GM18508 (cell line): ENCODE measurements at regions not wholly inside any gene's neighbourhood (a gene's known extent, or its start where the extent isn't known, plus 50 kb on each side); places are given as distances from the start of the nearest gene placed in this dataset.
"Not testable (repeated sequence)": the region's sequence is repeated elsewhere in the genome, so short reads cannot be mapped to it uniquely, and the experiment has no call there.

Experiments used
- ATAC-seq: cut with Tn5 transposase; IDR thresholded peaks from one replicate; pipeline ENCODE4 v1.9.1; 2021; ENCODE audit warnings: moderate number of reproducible peaks; ENCODE audit not compliant: insufficient read depth, unreplicated experiment

DNA sequence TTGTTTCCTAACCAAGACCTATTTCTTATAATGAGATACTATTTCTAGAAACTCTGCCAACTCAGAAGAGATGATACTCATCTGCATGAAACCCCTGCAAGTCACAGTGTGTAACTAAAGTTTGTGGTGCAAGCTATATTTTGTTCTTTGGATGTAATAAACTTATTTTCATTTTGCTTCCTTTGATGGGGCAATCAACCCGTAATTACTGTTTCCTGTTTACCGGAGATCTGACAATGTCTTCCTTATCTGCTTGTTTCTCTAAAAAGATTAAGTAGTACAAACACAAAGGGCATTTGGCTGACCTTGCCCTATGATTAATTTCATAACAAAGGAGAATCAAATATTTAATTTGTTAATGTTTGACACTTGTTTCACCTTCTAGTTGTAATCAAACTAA lies 846.6 kb upstream of the ANO3 start:
- ATAC-seq: no peak

DNA sequence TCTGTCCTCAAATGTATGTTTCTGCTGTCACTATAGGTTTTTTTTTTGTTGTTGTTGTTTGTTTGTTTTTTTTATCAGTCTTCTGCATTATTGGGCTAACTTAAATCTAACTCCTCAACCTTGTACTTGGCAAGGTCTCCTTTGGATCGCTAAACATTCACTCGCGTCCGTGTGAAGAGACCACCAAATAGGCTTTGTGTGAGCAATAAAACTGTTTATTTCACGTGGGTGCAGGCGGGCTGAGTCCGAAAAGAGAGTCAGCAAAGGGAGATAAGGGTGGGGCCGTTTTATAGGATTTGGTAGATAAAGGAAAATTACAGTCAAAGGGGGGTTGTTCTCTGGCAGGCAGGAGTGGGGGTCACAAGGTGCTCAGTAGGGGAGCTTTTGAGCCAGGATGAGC lies 845.6 kb upstream of the ANO3 start:
- ATAC-seq: not testable (repeated sequence)

DNA sequence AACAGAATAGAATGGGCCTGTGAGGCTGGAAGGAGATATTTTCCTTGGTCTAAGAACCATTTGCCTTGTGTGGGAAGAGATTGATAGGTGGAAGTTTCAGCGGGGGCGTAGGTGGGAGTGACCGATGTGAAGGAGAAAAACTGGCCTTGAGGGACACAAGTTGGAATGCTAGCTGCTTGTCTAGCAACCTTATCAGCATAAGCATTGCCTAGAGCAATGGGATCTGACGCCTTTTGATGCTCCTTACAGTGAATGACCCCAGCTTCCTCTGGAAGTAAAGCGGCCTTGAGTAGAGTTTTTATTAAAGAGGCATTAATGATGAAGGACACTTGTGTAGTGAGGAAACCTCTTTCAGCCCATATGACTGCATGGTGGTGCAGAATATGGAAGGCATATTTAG lies 843.8 kb upstream of the ANO3 start:
- ATAC-seq: not testable (repeated sequence)

DNA sequence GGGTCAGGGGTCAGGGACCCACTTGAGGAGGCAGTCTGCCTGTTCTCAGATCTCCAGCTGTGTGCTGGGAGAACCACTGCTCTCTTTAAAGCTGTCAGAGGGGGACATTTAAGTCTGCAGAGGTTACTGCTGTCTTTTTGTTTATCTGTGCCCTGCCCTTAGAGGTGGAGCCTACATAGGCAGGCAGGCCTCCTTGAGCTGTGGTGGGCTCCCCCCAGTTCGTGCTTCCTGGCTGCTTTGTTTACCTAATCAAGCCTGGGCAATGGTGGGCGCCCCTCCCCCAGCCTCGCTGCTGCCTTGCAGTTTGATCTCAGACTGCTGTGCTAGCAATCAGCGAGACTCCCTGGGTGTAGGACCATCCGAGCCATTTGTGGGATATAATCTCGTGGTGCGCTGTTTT lies 830.5 kb upstream of the ANO3 start:
- not testable (repeated sequence) for ATAC-seq

DNA sequence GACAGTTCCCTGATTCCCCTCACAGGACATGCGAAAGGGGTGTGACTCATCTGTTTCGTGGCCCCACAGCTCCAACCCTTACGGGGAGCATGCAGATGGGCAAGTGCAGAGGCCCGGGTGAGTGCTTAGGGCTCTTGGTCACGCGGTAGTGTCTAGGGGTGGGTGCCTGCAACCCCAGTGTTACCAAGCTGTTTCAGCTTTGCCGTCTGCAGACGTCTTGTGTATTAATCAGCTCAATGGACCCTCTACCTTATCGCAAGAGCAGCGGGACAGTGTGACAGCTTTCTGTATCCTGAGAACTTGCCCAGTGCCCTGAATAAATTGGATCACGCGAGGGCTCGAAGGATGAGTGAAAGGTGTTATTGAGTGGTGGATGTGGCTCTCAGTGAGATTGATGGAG lies 816.4 kb upstream of the ANO3 start:
- no peak for ATAC-seq

DNA sequence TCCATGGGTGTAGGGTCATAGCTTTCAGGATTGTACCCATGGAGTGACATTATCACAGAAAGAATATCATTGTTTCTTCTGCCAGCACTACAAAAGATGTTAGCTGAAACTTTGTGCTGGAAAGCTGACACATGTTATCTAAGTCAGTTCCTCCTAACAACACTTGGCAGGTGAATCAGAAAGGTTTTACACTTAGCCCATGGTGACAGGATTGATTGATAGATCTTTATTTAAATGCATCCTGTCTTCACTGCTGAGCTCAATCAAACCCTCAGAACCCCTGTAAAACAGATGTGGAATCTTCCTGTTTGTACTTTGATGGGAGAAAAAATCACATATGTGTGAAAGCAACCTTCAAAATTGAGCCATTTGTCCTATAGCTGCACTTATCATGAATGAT lies 811.5 kb upstream of the ANO3 start:
- ATAC-seq: no peak

DNA sequence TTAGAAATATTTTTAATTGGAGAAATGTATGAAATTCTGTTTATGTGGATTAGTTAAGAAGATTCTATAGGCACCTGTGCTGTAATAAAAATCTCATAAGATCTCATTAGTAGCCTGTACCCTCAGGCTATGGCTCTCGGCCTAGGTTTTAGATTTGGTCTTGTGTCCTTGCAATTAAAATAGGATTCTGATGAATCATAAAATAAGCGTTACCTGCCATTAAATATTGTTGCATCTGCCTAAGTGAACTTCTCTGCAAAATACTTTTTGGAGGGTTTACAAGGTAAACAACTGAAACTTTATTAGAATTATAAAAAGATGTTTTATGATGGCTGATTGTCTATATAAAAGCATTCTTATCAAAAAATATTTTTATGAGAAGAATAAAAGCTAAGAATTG lies 804.1 kb upstream of the ANO3 start:
- ATAC-seq: no peak

DNA sequence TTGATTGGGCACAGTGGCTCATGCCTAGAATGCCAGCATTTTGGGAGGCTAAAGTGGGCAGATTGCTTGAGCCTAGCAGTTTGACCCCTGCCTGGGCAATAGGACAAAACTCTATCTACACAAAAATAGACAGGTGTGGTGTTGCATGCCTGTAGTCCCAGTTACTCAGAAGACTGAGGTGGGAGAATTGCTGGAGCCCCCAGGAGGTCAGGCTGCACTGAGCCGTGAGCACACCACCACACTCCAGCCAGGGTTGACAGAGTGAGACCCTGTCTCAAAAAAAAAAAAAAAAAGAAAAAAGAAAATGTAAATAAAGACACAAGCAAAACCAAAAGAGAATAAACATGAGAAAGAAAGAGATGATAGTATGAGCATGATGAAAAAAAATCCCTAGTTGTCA lies 802.4 kb upstream of the ANO3 start:
- no peak for ATAC-seq

DNA sequence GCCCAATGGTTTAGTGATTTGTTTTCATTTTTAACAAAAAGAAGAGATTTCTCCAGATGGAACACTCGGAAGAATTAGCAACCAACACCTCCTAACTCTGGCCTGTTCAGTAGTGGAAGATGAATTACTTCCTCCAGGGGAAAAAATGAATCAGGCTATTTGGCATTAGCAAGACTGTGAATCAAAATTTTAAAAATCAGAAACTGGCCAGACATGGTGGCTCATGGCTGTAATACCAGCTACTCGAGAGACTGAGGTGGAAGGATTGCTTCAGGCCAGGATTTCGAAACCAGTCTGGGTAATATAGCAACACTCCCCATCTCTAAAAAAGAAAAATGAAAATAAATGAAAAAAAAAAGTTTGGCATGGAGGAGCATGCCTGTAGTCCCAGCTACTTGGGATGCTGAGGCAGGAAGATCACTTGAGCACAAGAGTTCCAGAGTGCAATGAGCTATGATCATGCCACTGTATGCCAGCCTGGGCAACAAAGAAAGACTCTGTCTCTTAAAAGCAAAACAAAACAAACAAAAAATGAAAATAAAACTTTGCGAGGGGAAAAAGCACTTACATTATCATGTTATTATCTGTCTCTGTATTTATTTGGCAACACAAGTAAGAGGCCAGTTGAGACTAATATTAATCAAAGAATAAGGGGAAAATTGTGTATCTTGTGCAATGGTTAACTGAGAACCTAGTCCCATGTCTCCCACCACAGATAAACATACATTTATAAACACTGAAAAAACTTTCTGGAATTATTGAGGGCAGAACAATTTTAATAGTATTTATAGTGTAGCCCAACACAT lies 796.3 kb upstream of the ANO3 start:
- ATAC-seq: no peak

DNA sequence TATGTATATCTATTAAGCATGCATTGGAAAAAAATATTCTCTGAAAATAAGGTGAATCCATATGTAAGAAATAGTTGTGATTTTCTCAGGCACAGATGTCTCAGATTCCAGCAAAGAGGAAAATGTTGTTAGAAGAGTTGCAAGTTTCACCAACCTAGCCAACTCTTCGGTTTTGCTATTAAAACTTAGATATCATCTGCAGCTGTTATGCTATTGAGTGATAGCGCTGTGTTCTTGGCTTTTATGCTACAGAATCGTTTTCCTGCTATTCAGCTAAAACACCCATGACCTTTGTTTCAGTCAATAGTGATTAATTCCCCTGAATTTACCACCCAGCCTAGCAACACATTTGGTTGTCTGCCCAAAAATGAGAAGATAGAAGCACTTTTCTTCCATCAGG lies 795.6 kb upstream of the ANO3 start:
- ATAC-seq: no peak

DNA sequence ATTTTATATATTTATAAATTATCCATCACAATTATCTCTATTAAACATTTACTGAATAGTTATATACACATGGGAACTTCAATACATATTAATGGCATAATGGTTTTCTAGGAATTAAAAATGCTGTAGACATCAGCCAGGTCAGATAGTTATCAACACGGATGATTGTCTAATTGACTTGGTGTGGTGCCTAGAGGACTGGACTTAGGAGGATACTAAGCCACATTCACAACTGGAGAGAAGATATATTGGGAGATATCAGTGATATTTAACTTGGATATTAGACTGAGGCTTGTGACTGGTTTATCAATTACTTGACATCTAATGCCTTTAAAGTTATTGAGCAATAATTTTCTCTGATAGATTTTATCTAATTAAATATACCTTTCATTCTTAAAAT lies 794.5 kb upstream of the ANO3 start:
- ATAC-seq: no peak

DNA sequence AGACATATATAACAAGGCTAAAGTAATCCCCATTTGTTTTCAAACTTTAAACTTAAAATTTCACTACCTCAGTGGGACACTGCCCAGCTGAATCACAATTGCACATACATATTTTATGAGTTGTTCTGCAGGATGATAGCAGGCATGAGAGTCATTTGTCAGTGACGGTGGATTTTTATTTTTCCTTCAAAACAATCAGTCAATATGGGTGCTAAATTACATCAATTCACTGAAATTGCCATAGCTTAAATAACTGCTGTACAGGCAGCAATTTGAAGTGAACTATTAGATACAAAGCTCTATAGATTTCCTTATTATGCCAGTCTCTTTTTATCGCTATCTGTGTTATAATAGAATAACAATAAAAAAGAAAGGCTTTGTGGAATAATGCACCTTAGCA lies 784.6 kb upstream of the ANO3 start:
- ATAC-seq: no peak

DNA sequence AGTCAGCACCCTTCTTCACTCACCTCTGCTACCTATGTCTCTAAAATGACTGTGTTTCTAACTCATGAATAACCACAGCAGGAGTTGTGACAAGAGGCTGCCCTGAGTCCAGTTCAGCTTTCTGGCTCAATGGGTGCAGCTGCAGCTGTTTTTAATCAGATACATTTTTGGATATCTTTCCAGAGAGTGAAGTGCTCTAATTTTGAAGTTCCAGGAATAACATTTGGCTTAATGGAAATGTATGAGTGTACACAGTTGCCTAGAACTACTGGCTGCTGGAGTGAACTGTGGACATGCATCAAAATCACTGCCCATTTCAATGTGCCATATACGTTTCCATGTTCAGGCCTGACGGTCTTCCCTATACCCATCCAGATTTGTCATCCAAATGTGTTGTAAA lies 769.5 kb upstream of the ANO3 start:
- ATAC-seq: no peak

DNA sequence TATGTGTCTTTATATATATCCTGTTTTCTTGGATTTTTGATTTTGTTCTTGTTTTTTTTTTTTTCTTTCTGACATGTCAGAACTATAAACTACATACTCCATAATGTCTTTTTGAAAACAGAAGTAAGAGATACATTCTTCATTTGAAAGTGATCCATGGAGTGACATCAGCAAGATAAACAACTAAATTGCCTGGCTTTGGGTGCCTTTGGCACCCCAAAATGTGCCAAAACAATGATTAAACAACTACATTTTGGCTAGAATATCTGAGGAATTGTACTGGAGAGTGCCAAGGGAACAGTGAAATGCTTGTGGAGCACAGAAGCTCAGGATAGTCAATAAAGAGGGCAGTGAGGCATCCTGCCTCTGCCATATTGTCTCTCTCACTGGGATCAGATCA lies 766.1 kb upstream of the ANO3 start:
- ATAC-seq: no peak

DNA sequence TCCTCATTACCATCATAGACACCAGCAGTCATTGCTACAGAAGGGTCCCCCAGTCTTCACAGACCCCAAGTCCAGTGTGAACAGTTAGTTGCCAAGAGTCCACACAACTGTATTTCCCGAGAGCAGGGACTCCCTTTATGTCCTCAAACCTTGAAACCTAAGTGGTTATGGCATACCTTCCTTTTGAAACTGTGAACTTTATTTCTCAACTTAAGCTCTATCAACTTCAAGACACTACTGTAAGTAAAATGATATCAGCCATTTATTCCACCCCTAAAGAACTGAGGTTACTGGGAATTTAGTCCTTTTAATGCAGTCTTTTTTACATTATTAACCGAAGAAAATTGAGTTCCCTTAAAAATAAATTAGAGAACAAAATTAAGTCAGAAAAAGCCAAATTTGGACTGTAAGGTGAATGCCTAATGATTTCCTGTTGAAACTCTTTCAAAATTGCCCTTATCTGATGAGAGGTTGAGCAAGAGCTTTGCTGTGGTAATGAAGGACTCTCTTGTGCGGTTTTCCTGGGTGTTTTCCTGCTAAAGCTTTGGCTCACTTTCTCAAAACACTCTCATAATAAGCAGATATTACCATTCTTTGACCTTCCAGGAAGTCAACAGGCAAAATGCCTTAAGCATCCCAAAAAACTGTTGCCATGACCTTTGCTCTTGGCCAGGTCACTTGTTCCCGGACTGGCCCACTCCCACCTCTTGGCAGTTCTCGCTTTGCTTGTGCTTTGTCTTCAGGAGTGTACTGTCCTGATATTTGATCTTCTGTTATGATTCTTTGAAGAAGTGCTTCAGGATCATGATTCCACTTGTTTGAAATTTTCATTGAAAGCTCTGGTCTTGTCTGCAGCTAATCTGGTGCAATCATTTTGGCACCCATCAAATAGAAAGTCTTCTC lies 765.4 kb upstream of the ANO3 start:
- no peak for ATAC-seq

DNA sequence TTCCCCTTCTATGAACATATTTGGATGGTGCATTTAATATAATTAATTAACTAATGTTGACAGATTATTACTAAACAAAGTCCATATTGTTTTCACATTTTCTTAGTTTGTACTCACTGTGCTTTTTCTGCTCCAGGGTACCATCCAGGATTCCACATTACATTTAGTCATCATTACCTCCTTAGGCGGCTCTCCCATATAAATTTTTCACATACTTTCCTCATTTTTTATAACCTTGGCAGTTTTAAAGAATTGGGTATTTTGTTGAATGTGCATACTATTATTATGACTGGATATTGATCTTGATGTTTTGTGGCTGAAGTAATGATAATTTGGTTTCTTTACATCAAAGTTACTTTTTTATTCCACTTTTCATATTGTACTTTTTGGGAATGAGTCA lies 755.6 kb upstream of the ANO3 start:
- ATAC-seq: no peak

DNA sequence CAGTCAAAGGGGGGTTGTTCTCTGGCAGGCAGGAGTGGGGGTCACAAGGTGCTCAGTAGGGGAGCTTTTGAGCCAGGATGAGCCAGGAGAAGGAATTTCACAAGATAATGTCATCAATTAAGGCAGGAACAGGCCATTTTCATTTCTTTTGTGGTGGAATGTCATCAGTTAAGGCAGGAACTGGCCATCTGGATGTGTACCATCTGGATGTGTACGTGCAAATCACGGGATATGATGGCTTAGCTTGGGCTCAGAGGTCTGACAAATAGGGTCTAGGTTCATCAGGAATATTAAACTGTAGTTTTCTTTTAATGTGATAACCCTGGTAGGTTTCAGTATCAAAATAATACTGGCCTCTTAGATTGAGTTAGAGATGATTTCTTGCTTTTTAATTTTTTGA lies 752.4 kb upstream of the ANO3 start:
- ATAC-seq: not testable (repeated sequence)

DNA sequence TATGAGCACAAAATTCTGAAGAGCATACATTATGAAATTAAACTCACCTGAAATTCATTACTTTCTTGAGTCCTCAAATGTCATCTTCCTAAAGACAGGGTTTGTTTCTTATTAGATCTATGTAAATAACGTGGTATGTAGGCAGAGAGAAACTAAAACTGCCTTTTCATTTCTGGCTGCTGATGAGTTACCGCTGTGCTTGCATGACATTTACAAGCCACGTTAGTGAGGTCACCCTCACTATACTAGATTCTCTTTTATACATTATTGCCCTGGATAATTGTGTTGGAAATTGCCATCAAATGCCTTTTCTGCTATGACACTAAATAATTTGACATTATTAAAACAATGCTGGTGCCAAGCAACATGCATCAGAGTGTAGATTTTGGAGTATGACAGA lies 748.3 kb upstream of the ANO3 start:
- ATAC-seq: no peak

DNA sequence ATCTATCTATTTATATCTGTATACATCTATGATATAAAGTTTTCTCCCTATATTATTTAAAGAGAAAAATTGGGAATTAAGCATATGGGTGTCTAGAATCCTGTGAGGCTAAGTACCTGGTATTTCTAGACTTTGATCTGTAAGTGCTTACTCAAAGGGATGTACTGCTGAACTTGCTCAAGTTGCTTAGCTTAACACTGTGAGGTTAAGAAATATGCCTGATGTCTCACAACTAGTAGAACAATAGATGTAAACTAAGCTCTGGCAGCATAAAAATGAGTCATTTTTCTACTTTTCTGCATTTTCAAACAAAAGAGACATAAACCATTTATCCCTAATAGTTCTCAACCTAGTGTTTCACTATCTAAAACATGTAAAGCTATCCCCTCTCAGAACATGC lies 744.4 kb upstream of the ANO3 start:
- no peak for ATAC-seq

DNA sequence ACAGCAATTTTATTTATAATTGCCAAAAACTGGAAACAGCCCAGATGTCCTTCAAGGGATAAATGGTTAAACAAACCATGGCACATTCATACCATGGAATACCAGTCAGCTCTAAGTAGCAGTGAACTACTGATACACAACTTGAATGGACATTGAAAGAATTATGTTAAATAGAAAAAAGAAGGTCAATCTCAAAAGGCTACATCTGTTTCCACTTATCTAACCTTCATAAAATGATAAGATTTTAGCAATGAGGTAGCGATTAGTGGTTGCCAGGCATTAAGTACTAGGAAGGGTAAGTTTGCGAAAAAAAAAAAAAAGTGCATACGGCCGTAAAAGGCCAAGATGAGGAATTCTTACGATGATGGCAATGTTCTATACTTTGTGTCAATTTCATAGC lies 738.7 kb upstream of the ANO3 start:
- ATAC-seq: no peak

DNA sequence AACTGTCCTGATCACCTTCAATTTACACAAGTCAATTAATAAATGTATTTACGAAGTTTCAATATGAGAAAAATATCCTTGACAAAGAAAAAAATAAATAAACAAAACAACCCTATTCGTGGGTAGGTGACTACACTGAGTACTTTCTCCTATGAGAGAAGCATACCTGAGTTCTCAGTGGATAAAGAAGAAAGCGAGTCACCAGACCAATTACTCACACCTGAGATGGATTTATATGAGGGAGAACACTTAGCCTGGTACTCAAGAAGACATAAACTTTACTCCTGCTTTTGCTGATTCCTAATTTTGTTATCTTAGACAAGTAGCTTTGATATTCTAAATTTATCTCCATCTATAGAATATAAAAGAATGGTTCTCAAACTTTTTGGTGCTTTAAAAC lies 735.2 kb upstream of the ANO3 start:
- ATAC-seq: no peak

DNA sequence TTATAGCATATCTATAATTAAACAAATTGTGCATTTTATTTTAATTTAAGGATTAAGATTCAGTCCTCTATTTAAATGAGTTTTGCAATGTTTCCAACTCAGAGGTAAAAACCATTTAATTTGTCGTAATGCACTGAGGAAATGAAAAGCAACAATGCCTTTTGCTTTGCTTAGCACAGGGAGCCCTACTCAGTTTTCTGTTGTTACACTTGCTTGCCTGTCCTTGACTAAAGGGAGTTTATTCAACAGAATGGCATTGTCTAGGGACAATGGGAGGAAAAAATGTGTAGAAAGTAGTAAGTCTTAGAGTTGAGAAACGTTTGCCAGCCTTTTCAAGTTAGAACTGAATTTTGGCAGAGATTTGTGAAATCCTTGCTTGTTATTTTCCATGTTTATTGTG lies 734.2 kb upstream of the ANO3 start:
- ATAC-seq: no peak
